Sigmoid colon (tissue), 4 donors: ENCODE measurements at regions not wholly inside any gene's neighbourhood (a gene's known extent, or its start where the extent isn't known, plus 50 kb on each side); places are given as distances from the start of the nearest gene placed in this dataset.

Source experiments
- CTCF ChIP-seq, 4 experiments: fragments of 450-650 bp in 3 of 4; fragments of 200-600 bp in 1 of 4; IDR thresholded peaks; one replicate each; pipeline ENCODE4 v1.5.1; 2016 to 2019; ENCODE audit warnings: antibody characterized with exemption in 4 of 4, mild to moderate bottlenecking in 3 of 4, moderate library complexity in 2 of 4
- EP300 ChIP-seq, 4 donors: sonication (generic); formaldehyde crosslinking; IDR thresholded peaks; one replicate each; pipeline ENCODE4 v1.6.1; 2017; ENCODE audit warnings: antibody characterized with exemption in 4 of 4
- POLR2A ChIP-seq, 2 donors: fragments of 450-650 bp; IDR thresholded peaks; one replicate each; pipeline ENCODE4 v1.6.1; 2016; ENCODE audit warnings: antibody characterized with exemption in 2 of 2, mild to moderate bottlenecking in 2 of 2, moderate library complexity in 2 of 2
- POLR2AphosphoS5 ChIP-seq, 4 donors: sonication (generic); formaldehyde crosslinking; IDR thresholded peaks; one replicate each; pipeline ENCODE4 v1.6.1; 2017; ENCODE audit warnings: antibody characterized with exemption in 4 of 4

- TF ChIP-seq CTCF (IDR thresholded peaks at IDR 0.05) = no peak
- TF ChIP-seq EP300 (IDR thresholded peaks at IDR 0.05) = no peak
- no peak for TF ChIP-seq POLR2A (IDR thresholded peaks at IDR 0.05)
- TF ChIP-seq POLR2AphosphoS5 (IDR thresholded peaks at IDR 0.05) = no peak
These were observed 774.8 kb upstream of the MBL2 start for GRCh38 chr10:53547364-53547763.
